ENCODE measurements at regions not wholly inside any gene's neighbourhood (a gene's known extent, or its start where the extent isn't known, plus 50 kb on each side); places are given as distances from the start of the nearest gene placed in this dataset.

DNA sequence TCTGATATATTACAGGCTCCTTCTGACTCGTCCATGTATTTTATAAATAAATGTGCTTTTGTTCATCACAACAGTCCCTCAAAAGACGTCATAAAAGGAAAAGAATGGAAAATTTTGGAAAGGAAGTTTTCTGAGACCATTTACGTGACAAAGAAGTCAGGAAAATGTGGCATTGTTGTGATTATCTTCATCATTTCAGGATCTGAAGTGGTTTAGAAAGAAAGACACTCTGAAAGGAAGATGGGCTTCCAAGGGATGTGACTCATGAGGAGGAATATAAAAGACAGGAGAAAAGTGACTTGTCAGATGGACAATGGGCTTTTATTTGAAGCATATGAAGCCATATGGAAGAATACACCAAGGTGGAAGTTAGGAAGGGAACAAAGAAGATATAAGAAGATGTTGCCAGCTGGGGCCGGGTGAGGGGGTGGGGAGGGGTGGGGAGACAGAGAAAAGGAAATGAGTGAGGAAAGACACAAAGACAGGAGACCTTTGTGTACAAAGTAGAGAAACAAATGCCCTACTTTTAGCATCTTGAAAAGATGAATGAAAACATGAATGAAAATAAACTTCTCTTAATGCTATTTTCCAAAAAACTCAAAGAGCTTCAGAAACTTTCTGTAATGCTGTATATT is 190.3 kb upstream of the PREP start:
- H3K4me1 ChIP-seq, result no peaks in the 10 kb centered on the region
- no peak overlapping the region for H3K4me3 ChIP-seq
- TF ChIP-seq, protein P1, sequence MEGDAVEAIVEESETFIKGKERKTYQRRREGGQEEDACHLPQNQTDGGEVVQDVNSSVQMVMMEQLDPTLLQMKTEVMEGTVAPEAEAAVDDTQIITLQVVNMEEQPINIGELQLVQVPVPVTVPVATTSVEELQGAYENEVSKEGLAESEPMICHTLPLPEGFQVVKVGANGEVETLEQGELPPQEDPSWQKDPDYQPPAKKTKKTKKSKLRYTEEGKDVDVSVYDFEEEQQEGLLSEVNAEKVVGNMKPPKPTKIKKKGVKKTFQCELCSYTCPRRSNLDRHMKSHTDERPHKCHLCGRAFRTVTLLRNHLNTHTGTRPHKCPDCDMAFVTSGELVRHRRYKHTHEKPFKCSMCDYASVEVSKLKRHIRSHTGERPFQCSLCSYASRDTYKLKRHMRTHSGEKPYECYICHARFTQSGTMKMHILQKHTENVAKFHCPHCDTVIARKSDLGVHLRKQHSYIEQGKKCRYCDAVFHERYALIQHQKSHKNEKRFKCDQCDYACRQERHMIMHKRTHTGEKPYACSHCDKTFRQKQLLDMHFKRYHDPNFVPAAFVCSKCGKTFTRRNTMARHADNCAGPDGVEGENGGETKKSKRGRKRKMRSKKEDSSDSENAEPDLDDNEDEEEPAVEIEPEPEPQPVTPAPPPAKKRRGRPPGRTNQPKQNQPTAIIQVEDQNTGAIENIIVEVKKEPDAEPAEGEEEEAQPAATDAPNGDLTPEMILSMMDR (IDR thresholded peaks at IDR 0.05), result no peak
- 70 to 76% methylated on average over 4 of the region's 4 CpGs for WGBS, 2 donors
- no peaks in the 10 kb centered on the region for H3K36me3 ChIP-seq (ENCODE audit: low read depth, missing control alignments)
- no peak overlapping the region for H3K27ac ChIP-seq
- intact Hi-C loops (cut with DNase I; ENCODE audit: low total_unique reads), result no loop called here
- H3K9me3 ChIP-seq, result no peaks in the 10 kb centered on the region
- DNase-seq, result no peak
- H3K27me3 ChIP-seq, result no peaks in the 10 kb centered on the region

DNA sequence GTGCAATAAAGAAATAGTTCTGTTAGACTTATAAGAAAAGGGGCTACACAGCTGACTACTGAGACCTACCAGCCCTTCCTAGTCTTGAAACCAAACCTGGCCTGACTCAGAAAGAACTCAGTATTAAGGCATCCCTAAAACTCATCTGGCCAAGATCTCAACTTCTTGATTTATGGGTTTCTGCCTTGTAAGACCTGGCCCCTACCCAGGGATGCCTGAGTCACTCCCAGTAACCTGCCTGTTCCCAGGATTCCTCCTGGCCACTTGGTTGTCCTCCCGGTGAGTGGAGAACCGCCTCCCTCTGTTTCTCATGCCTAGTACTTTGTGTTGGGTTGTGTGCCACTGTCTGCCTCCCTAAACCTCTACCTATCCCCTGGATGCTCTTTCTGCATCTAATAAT is 189.4 kb upstream of the PREP start:
- H3K4me3 ChIP-seq, result no peak overlapping the region
- DNase-seq, result no peak
- H3K27ac ChIP-seq, result no peak overlapping the region
- H3K4me1 ChIP-seq, result no peaks in the 10 kb centered on the region
- no peaks in the 10 kb centered on the region for H3K27me3 ChIP-seq
- intact Hi-C loops (cut with DNase I; ENCODE audit: low total_unique reads), result no loop called here
- TF ChIP-seq, protein P1 (IDR thresholded peaks at IDR 0.05), result no peak
- TF ChIP-seq POLR2A (IDR thresholded peaks at IDR 0.05), result no peak
- 87 to 91% methylated on average over 2 of the region's 2 CpGs for WGBS, 2 donors
- no peaks in the 10 kb centered on the region for H3K36me3 ChIP-seq (ENCODE audit: low read depth, missing control alignments)
- H3K9me3 ChIP-seq, result no peaks in the 10 kb centered on the region

DNA sequence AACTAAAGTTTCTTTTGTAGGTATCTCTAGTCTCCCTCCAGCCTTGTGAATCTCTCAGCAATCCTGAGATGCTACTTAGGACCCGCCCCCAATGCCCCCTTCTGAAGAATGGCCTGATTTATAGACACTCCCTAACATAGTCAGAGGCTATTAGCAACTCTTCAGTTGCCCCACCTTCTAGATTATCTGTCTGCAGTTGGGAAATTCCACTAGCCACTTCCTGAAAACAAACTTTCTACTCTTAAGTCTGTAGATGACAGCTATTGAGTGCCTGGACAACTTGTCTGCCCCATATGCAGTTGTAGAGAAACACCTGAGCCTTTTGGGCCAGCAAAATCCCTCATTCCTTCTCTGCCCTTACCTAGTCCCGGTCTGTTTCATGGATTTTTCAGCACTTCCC is 188.2 kb upstream of the PREP start:
- Histone ChIP-seq H3K27ac (no peak overlapping the region), H3K4me3 (no peak overlapping the region), H3K9me3 (no peaks in the 10 kb centered on the region), H3K27me3 (no peaks in the 10 kb centered on the region), H3K4me1 (no peaks in the 10 kb centered on the region), H3K36me3 (ENCODE audit: low read depth, missing control alignments) (no peaks in the 10 kb centered on the region)
- intact Hi-C loops (cut with DNase I; ENCODE audit: low total_unique reads), result no loop called here
- TF ChIP-seq, protein P1 (IDR thresholded peaks at IDR 0.05), result no peak
- no peak for TF ChIP-seq POLR2A (IDR thresholded peaks at IDR 0.05)
- 76 to 80% methylated on average over 2 of the region's 2 CpGs for WGBS, 2 donors
- no peak for DNase-seq

DNA sequence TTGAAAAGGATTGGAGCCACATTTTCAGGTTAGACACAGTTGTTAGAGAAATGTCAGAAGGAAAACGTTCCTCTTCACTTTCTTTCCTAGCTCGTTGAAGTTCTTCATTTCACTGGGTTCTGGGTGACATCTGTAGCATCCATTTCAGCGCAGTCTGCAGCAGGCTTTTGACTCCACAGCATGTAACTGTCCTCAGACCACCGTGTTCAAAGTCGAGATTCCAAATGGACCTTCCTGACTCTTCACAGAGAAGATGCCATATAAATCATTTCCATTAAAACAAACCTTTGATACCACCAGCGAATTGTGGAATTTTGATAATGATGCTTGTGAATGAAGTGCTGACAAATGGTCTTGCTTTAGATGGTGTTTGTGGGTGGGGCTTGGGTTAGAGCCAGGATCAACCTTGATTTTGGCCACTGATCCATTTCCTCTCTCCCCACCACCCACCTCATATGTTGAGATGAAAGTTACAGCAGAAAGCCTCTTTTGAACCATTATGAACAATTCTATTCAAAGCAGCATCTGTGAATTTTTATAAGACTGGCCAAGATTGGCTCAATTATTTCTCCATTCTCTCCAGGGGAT is 185.3 kb upstream of the PREP start:
- Histone ChIP-seq H3K4me1 (no peaks in the 10 kb centered on the region), H3K9me3 (no peaks in the 10 kb centered on the region), H3K27me3 (no peaks in the 10 kb centered on the region), H3K36me3 (ENCODE audit: low read depth, missing control alignments) (no peaks in the 10 kb centered on the region), H3K27ac (no peak overlapping the region), H3K4me3 (no peak overlapping the region)
- 60 to 81% methylated on average over 6 of the region's 6 CpGs for WGBS, 2 donors
- TF ChIP-seq, protein P1 (IDR thresholded peaks at IDR 0.05), result no peak
- TF ChIP-seq POLR2A (IDR thresholded peaks at IDR 0.05), result no peak
- intact Hi-C loops (cut with DNase I; ENCODE audit: low total_unique reads), result no loop called here
- DNase-seq, result no peak

Measured in testis (tissue), 2 donors.